PC-3 (cell line): ENCODE measurements at regions not wholly inside any gene's neighbourhood (a gene's known extent, or its start where the extent isn't known, plus 50 kb on each side); places are given as distances from the start of the nearest gene placed in this dataset.

ENCODE experiments used
- ATAC-seq: fragments of 200-7000 bp; cut with Tn5 transposase; 2 replicates; pipeline ENCODE4 v1.9.1; 2020; ENCODE audit warnings: mild to moderate bottlenecking, moderate library complexity
- BruUV-seq: library from RNA; stranded (reverse); fragments of 400-500 nt; replicated peaks from 2 replicates; lab custom pipeline; 2021; lab: Mats Ljungman, UMichigan
- CTCF ChIA-PET: fragments of 300-600 bp; sonication (Branson Sonifier 250); formaldehyde crosslinking; loops from one replicate; lab custom pipeline; 2022; ENCODE audit warnings: antibody characterized with exemption; lab: Charles Lee
- POLR2A ChIA-PET: fragments of 300-600 bp; sonication (Branson Sonifier 250); formaldehyde crosslinking; loops from one replicate; lab custom pipeline; 2022; ENCODE audit warnings: antibody characterized with exemption; ENCODE audit not compliant: unreplicated experiment; lab: Charles Lee
- DNase-seq: peaks from one replicate; pipeline ENCODE4 v3.0.0-alpha.2; 2015
- H2AFZ ChIP-seq: fragments of 300-600 bp; sonication (generic); 2 replicates; pipeline ENCODE4 v1.6.0; 2016; ENCODE audit warnings: antibody characterized with exemption, low read length
- H3F3A ChIP-seq: fragments of 300-600 bp; sonication (generic); one replicate; pipeline ENCODE4 v1.6.0; 2017; ENCODE audit warnings: antibody characterized with exemption, low read length, control low read depth, mild to moderate bottlenecking; ENCODE audit not compliant: unreplicated experiment
- H3K27ac ChIP-seq: fragments of 300-600 bp; sonication (generic); 2 replicates; pipeline ENCODE4 v1.5.1; 2016; ENCODE audit warnings: mild to moderate bottlenecking, low read length
- H3K27me3 ChIP-seq: fragments of 300-600 bp; sonication (generic); 2 replicates; pipeline ENCODE4 v1.6.1; 2016; ENCODE audit warnings: low read length, mixed read lengths
- H3K36me3 ChIP-seq: fragments of 300-600 bp; sonication (generic); 2 replicates; pipeline ENCODE4 v1.6.1; 2016; ENCODE audit warnings: low read depth, mixed run types, low read length, mixed read lengths
- H3K4me1 ChIP-seq: fragments of 300-600 bp; sonication (generic); 2 replicates; pipeline ENCODE4 v1.5.1; 2016; ENCODE audit warnings: low read length; ENCODE audit not compliant: insufficient read depth
- H3K4me2 ChIP-seq: fragments of 300-600 bp; sonication (generic); 2 replicates; pipeline ENCODE4 v1.6.0; 2016; ENCODE audit warnings: low read length
- H3K4me3 ChIP-seq: fragments of 300-600 bp; sonication (generic); 2 replicates; pipeline ENCODE4 v1.5.1; 2016; ENCODE audit warnings: mild to moderate bottlenecking, low read length, mixed read lengths
- H3K79me2 ChIP-seq: fragments of 300-600 bp; sonication (generic); 2 replicates; pipeline ENCODE4 v1.6.1; 2017; ENCODE audit warnings: low read length, mixed read lengths
- H3K9ac ChIP-seq: fragments of 300-600 bp; sonication (generic); 2 replicates; pipeline ENCODE4 v1.6.0; 2016; ENCODE audit warnings: mild to moderate bottlenecking, low read length
- H3K9me2 ChIP-seq: fragments of 300-600 bp; sonication (generic); replicated peaks from 2 replicates; pipeline ENCODE4 v1.6.1; 2016; ENCODE audit warnings: mixed run types, low read length, mixed read lengths
- H3K9me3 ChIP-seq: fragments of 300-600 bp; sonication (generic); 2 replicates; pipeline ENCODE4 v1.6.1; 2016; ENCODE audit warnings: low read length, mixed read lengths
- H4K20me1 ChIP-seq: fragments of 300-600 bp; sonication (generic); 2 replicates; pipeline ENCODE4 v1.6.1; 2016; ENCODE audit warnings: low read length, mixed read lengths
- EZH2 ChIP-seq: fragments of 300-600 bp; sonication (generic); IDR thresholded peaks from one replicate; pipeline ENCODE4 v1.6.1; 2017; ENCODE audit warnings: antibody characterized with exemption, mild to moderate bottlenecking, low read length; ENCODE audit not compliant: unreplicated experiment
- EZH2phosphoT487 ChIP-seq: fragments of 300-600 bp; sonication (generic); IDR thresholded peaks from 2 replicates; pipeline ENCODE4 v1.6.1; 2018; ENCODE audit warnings: mild to moderate bottlenecking, antibody characterized with exemption, low read length, borderline replicate concordance
- intact Hi-C: fragments of 100-400 bp; cut with micrococcal nuclease; formaldehyde crosslinking; loops from 2 replicates; pipeline ENCODE4 v1.9.0; 2023
- TF ChIP-seq, protein P1 (sequence below): fragments of 300-600 bp; sonication (generic); conservative IDR thresholded peaks from 2 replicates; pipeline ENCODE4 v1.5.1; 2017; ENCODE audit warnings: antibody characterized with exemption, low read depth, mild to moderate bottlenecking, low read length

GRCh38 chr6:84358581-84358980 lies 131.1 kb upstream of the CEP162 start:
- H3K36me3 ChIP-seq, result no peaks in the 10 kb centered on the region
- DNase-seq (no peak), ATAC-seq (no peak)
- H3K4me3 ChIP-seq, result no peak overlapping the region
- CTCF ChIA-PET, result no interaction called here
- H3K4me2 ChIP-seq, result no peak overlapping the region
- no peaks in the 10 kb centered on the region for H3F3A ChIP-seq
- BruUV-seq, result no TSS peak
- POLR2A ChIA-PET, result no interaction called here
- no peak overlapping the region for H3K27ac ChIP-seq
- no peaks in the 10 kb centered on the region for H3K9me2 ChIP-seq
- no peaks in the 10 kb centered on the region for H3K79me2 ChIP-seq
- peaks cover 8% of the 10 kb centered on the region for H3K4me1 ChIP-seq
- H3K9me3 ChIP-seq, result no peaks in the 10 kb centered on the region
- no peak overlapping the region for H2AFZ ChIP-seq
- intact Hi-C loops, result no loop called here
- no peak overlapping the region for H3K9ac ChIP-seq
- no peaks in the 10 kb centered on the region for H3K27me3 ChIP-seq
- TF ChIP-seq, protein P1, sequence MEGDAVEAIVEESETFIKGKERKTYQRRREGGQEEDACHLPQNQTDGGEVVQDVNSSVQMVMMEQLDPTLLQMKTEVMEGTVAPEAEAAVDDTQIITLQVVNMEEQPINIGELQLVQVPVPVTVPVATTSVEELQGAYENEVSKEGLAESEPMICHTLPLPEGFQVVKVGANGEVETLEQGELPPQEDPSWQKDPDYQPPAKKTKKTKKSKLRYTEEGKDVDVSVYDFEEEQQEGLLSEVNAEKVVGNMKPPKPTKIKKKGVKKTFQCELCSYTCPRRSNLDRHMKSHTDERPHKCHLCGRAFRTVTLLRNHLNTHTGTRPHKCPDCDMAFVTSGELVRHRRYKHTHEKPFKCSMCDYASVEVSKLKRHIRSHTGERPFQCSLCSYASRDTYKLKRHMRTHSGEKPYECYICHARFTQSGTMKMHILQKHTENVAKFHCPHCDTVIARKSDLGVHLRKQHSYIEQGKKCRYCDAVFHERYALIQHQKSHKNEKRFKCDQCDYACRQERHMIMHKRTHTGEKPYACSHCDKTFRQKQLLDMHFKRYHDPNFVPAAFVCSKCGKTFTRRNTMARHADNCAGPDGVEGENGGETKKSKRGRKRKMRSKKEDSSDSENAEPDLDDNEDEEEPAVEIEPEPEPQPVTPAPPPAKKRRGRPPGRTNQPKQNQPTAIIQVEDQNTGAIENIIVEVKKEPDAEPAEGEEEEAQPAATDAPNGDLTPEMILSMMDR, result no peak
- TF ChIP-seq EZH2phosphoT487 (no peak), EZH2 (no peak)
- no peaks in the 10 kb centered on the region for H4K20me1 ChIP-seq

DNA sequence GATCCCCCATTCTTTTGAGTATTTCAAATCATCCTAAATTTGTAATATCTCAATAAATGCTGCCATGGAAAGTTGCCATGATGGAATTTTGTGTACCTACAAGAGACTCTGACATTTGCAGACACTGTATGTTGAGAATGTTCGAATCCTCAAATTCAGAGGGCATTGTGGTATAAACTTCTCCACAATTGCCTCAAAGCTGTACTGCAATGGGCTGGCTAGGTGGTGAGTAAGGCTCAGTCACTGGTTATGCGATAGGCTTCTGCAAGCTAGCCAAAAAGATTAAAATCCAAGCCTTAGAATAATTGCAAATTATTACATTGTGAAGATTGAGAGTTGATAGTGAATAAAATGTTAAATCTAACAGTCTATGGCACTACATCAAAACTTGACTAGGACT lies 130.2 kb upstream of the CEP162 start:
- ChIA-PET POLR2A (no interaction called here), CTCF (interaction anchor here (0.5 kb wide), 1 partner anchor 424 kb away, joined by 3 read pairs; no protein-coding TSS in a partner anchor)
- no peak for ATAC-seq
- intact Hi-C loops, result no loop called here
- Histone ChIP-seq H3K27ac (no peak overlapping the region), H3K4me2 (no peak overlapping the region), H3K4me3 (no peak overlapping the region), H2AFZ (no peak overlapping the region), H3K4me1 (peaks cover 11% of the 10 kb centered on the region), H3F3A (no peaks in the 10 kb centered on the region), H3K9me2 (no peaks in the 10 kb centered on the region), H3K9ac (no peak overlapping the region), H3K79me2 (no peaks in the 10 kb centered on the region), H3K27me3 (no peaks in the 10 kb centered on the region), H3K9me3 (no peaks in the 10 kb centered on the region), H4K20me1 (no peaks in the 10 kb centered on the region), H3K36me3 (no peaks in the 10 kb centered on the region)
- no peak for DNase-seq
- no TSS peak for BruUV-seq
- TF ChIP-seq, protein P1, result no peak
- TF ChIP-seq EZH2 (no peak), EZH2phosphoT487 (no peak)

DNA sequence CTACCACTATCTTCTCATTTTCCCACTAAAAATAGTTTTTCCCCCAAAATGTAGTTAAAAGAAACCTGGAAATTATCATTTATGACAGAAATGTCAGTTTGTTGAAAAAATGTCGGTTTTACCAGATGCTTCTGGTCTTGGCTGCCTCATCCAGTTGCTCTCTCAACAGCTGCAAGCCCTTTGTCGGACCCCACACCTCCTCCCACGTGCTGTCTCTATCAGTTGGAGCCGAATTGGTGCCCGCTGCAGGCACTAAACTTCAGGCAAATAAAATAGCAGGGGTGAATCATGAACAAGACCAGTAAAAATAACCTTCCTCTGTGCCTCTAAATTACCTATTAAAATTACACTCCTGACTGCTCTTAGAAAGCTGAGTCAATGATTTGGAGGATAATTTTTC lies 129.5 kb upstream of the CEP162 start:
- Histone ChIP-seq H3F3A (no peaks in the 10 kb centered on the region), H3K27ac (no peak overlapping the region), H4K20me1 (no peaks in the 10 kb centered on the region), H2AFZ (no peak overlapping the region), H3K27me3 (no peaks in the 10 kb centered on the region), H3K36me3 (no peaks in the 10 kb centered on the region), H3K9me2 (no peaks in the 10 kb centered on the region), H3K9ac (no peak overlapping the region), H3K4me3 (no peak overlapping the region), H3K79me2 (no peaks in the 10 kb centered on the region), H3K9me3 (no peaks in the 10 kb centered on the region), H3K4me1 (peaks cover 11% of the 10 kb centered on the region), H3K4me2 (no peak overlapping the region)
- DNase-seq, result no peak
- POLR2A ChIA-PET, result no interaction called here
- TF ChIP-seq EZH2phosphoT487 (no peak), EZH2 (no peak)
- TF ChIP-seq, protein P1, result no peak
- no peak for ATAC-seq
- BruUV-seq, result no TSS peak
- CTCF ChIA-PET, result no interaction called here
- intact Hi-C loops, result no loop called here
